ENCODE measurements at regions not wholly inside any gene's neighbourhood (a gene's known extent, or its start where the extent isn't known, plus 50 kb on each side); places are given as distances from the start of the nearest gene placed in this dataset.

DNA sequence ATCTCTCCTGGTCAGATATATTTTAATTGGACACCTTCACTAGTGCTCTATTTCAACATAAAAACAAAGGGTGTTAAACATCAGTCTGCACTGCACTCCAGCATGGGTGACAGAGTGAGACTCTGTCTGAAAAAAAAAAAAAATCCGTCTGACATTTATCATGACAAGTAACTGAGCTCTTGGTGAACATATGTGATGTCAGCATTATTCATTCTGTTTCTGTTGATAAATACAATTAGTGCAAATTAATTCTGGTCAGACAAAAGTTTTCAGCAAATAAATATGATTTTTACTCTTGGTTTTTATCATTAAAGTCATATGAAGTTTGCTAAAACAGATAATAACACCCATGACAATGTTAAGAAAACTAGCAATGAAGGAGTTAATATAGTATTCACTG lies 692.8 kb upstream of the GRM3 start:
- TF ChIP-seq RXRA (IDR thresholded peaks at IDR 0.05) (no peak), HNF4A (conservative IDR thresholded peaks at IDR 0.05) (no peak), EGR1 (IDR thresholded peaks at IDR 0.05; ENCODE audit: low read depth in 2 of 2) (no peak), FOXA2 (IDR thresholded peaks at IDR 0.05) (no peak), YY1 (IDR thresholded peaks at IDR 0.05) (no peak), GABPA (IDR thresholded peaks at IDR 0.05 in 1 of 2, conservative IDR thresholded peaks at IDR 0.05 in 1 of 2) (no peak), ATF3 (IDR thresholded peaks at IDR 0.05) (no peak), FOXA1 (IDR thresholded peaks at IDR 0.05) (no peak), RAD21 (IDR thresholded peaks at IDR 0.05) (no peak)
- TF ChIP-seq, protein P1, sequence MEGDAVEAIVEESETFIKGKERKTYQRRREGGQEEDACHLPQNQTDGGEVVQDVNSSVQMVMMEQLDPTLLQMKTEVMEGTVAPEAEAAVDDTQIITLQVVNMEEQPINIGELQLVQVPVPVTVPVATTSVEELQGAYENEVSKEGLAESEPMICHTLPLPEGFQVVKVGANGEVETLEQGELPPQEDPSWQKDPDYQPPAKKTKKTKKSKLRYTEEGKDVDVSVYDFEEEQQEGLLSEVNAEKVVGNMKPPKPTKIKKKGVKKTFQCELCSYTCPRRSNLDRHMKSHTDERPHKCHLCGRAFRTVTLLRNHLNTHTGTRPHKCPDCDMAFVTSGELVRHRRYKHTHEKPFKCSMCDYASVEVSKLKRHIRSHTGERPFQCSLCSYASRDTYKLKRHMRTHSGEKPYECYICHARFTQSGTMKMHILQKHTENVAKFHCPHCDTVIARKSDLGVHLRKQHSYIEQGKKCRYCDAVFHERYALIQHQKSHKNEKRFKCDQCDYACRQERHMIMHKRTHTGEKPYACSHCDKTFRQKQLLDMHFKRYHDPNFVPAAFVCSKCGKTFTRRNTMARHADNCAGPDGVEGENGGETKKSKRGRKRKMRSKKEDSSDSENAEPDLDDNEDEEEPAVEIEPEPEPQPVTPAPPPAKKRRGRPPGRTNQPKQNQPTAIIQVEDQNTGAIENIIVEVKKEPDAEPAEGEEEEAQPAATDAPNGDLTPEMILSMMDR (IDR thresholded peaks at IDR 0.05; ENCODE audit: low read depth, low read length, missing input control), result no peak
- TF ChIP-seq, protein P2, sequence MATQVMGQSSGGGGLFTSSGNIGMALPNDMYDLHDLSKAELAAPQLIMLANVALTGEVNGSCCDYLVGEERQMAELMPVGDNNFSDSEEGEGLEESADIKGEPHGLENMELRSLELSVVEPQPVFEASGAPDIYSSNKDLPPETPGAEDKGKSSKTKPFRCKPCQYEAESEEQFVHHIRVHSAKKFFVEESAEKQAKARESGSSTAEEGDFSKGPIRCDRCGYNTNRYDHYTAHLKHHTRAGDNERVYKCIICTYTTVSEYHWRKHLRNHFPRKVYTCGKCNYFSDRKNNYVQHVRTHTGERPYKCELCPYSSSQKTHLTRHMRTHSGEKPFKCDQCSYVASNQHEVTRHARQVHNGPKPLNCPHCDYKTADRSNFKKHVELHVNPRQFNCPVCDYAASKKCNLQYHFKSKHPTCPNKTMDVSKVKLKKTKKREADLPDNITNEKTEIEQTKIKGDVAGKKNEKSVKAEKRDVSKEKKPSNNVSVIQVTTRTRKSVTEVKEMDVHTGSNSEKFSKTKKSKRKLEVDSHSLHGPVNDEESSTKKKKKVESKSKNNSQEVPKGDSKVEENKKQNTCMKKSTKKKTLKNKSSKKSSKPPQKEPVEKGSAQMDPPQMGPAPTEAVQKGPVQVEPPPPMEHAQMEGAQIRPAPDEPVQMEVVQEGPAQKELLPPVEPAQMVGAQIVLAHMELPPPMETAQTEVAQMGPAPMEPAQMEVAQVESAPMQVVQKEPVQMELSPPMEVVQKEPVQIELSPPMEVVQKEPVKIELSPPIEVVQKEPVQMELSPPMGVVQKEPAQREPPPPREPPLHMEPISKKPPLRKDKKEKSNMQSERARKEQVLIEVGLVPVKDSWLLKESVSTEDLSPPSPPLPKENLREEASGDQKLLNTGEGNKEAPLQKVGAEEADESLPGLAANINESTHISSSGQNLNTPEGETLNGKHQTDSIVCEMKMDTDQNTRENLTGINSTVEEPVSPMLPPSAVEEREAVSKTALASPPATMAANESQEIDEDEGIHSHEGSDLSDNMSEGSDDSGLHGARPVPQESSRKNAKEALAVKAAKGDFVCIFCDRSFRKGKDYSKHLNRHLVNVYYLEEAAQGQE (IDR thresholded peaks at IDR 0.05), result no peak
- DNase-seq (ENCODE audit: low spot score), result no peak

GRCh38 chr7:85950418-85950817 lies 693.3 kb upstream of the GRM3 start:
- Histone ChIP-seq H3K4me1 (ENCODE audit: control insufficient read depth in 4 of 4, insufficient read depth in 4 of 4, low read length in 3 of 4) (no peaks in the 10 kb centered on the region), H3K4me3 (ENCODE audit: low read depth in 1 of 3, low read length in 3 of 3) (no peak overlapping the region), H3K36me3 (ENCODE audit: control insufficient read depth in 4 of 4, insufficient read depth in 3 of 4, low read depth in 1 of 4, low read length in 3 of 4) (no peaks in the 10 kb centered on the region), H3K27me3 (ENCODE audit: control insufficient read depth in 4 of 4, insufficient read depth in 4 of 4, low read length in 3 of 4) (no peaks in the 10 kb centered on the region), H3K9ac (ENCODE audit: low read depth in 1 of 2, low read length in 2 of 2) (no peak overlapping the region), H3K27ac (ENCODE audit: low read depth in 1 of 2, low read length in 2 of 2) (no peak overlapping the region), H3K9me3 (ENCODE audit: control insufficient read depth in 4 of 4, low read length in 3 of 4) (peaks cover 1 to 15% (median 2%) of the 10 kb centered on the region in 4 donors)
- WGBS, result 68% methylated on average over 3 of the region's 3 CpGs
- no peak for DNase-seq (ENCODE audit: low spot score)
- TF ChIP-seq, protein P1 (IDR thresholded peaks at IDR 0.05; ENCODE audit: low read depth, low read length, missing input control), result no peak
- TF ChIP-seq, protein P3, sequence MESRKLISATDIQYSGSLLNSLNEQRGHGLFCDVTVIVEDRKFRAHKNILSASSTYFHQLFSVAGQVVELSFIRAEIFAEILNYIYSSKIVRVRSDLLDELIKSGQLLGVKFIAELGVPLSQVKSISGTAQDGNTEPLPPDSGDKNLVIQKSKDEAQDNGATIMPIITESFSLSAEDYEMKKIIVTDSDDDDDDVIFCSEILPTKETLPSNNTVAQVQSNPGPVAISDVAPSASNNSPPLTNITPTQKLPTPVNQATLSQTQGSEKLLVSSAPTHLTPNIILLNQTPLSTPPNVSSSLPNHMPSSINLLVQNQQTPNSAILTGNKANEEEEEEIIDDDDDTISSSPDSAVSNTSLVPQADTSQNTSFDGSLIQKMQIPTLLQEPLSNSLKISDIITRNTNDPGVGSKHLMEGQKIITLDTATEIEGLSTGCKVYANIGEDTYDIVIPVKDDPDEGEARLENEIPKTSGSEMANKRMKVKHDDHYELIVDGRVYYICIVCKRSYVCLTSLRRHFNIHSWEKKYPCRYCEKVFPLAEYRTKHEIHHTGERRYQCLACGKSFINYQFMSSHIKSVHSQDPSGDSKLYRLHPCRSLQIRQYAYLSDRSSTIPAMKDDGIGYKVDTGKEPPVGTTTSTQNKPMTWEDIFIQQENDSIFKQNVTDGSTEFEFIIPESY (IDR thresholded peaks at IDR 0.05), result no peak
- TF ChIP-seq EGR1 (IDR thresholded peaks at IDR 0.05; ENCODE audit: low read depth in 2 of 2) (no peak), NR2F2 (IDR thresholded peaks at IDR 0.05) (no peak), FOXA1 (IDR thresholded peaks at IDR 0.05) (no peak), HNF4G (IDR thresholded peaks at IDR 0.05) (no peak), GABPA (IDR thresholded peaks at IDR 0.05 in 1 of 2, conservative IDR thresholded peaks at IDR 0.05 in 1 of 2) (no peak), TAF1 (conservative IDR thresholded peaks at IDR 0.05) (no peak), SP1 (IDR thresholded peaks at IDR 0.05) (no peak), RXRA (IDR thresholded peaks at IDR 0.05) (no peak), YY1 (IDR thresholded peaks at IDR 0.05) (no peak), JUND (IDR thresholded peaks at IDR 0.05) (no peak), RAD21 (IDR thresholded peaks at IDR 0.05) (no peak), FOXA2 (IDR thresholded peaks at IDR 0.05) (no peak), HNF4A (conservative IDR thresholded peaks at IDR 0.05) (no peak)
- TF ChIP-seq, protein P4, sequence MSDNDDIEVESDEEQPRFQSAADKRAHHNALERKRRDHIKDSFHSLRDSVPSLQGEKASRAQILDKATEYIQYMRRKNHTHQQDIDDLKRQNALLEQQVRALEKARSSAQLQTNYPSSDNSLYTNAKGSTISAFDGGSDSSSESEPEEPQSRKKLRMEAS (IDR thresholded peaks at IDR 0.05), result no peak
- TF ChIP-seq, protein P2 (IDR thresholded peaks at IDR 0.05), result no peak

More for the DNA sequence above, 692.8 kb upstream of the GRM3 start:
- Histone ChIP-seq H3K4me1 (ENCODE audit: control insufficient read depth in 4 of 4, insufficient read depth in 4 of 4, low read length in 3 of 4) (no peaks in the 10 kb centered on the region), H3K9ac (ENCODE audit: low read depth in 1 of 2, low read length in 2 of 2) (no peak overlapping the region), H3K9me3 (ENCODE audit: control insufficient read depth in 4 of 4, low read length in 3 of 4) (peaks cover 1 to 15% (median 2%) of the 10 kb centered on the region in 4 donors), H3K36me3 (ENCODE audit: control insufficient read depth in 4 of 4, insufficient read depth in 3 of 4, low read depth in 1 of 4, low read length in 3 of 4) (no peaks in the 10 kb centered on the region), H3K27me3 (ENCODE audit: control insufficient read depth in 4 of 4, insufficient read depth in 4 of 4, low read length in 3 of 4) (no peaks in the 10 kb centered on the region), H3K4me3 (ENCODE audit: low read depth in 1 of 3, low read length in 3 of 3) (no peak overlapping the region), H3K27ac (ENCODE audit: low read depth in 1 of 2, low read length in 2 of 2) (no peak overlapping the region)
- 37% methylated on average over 1 of the region's 1 CpG for WGBS

All from liver (tissue), 8 donors.